ENCODE measurements at regions not wholly inside any gene's neighbourhood (a gene's known extent, or its start where the extent isn't known, plus 50 kb on each side); places are given as distances from the start of the nearest gene placed in this dataset.

- ChIA-PET POLR2A (no interaction called here), CTCF (no interaction called here)
- no peaks in the 10 kb centered on the region for H3K9me1 ChIP-seq (replicated peaks; ENCODE audit: control insufficient read depth, extremely low read depth, insufficient read depth, low read length)
- no peak overlapping the region for H3K4me3 ChIP-seq (replicated peaks in 1 of 3; ENCODE audit: insufficient read depth in 1 of 3, low read depth in 1 of 3, low read length in 3 of 3)
- no peak overlapping the region for H2AFZ ChIP-seq (ENCODE audit: low read depth, low read length)
- BruUV-seq (replicated peaks): no TSS peak
- no peak for DNase-seq (ENCODE audit: low read depth, low spot score)
- peaks cover 2% of the 10 kb centered on the region for H3K9me3 ChIP-seq (replicated peaks; ENCODE audit: control insufficient read depth, insufficient read depth, low read length)
- intact Hi-C loops (cut with micrococcal nuclease) (no loop called here), dilution Hi-C loops (cut with MboI; ENCODE audit: extremely low pct_ligation_motif_present, low sequenced_read_pairs) (no loop called here)
- H4K20me1 ChIP-seq (replicated peaks; ENCODE audit: control insufficient read depth, extremely low read depth, insufficient read depth, low read length): no peaks in the 10 kb centered on the region
- H3K27ac ChIP-seq (ENCODE audit: insufficient read depth, low read depth, low read length): no peak overlapping the region
- no peaks in the 10 kb centered on the region for H3K4me1 ChIP-seq (ENCODE audit: control insufficient read depth, extremely low read depth, insufficient read depth, low read length)
- no peaks in the 10 kb centered on the region for H3K36me3 ChIP-seq (ENCODE audit: control insufficient read depth in 2 of 2, extremely low read depth in 1 of 2, insufficient read depth in 2 of 2, low read length in 2 of 2)
- H3K27me3 ChIP-seq (ENCODE audit: control insufficient read depth in 2 of 2, insufficient read depth in 2 of 2, low read length in 2 of 2): no peaks in the 10 kb centered on the region
- H3K4me2 ChIP-seq (ENCODE audit: insufficient read depth, low read length): no peak overlapping the region
- FAIRE-seq: no peak
- H3K79me2 ChIP-seq (ENCODE audit: control insufficient read depth, insufficient read depth, low read length): no peaks in the 10 kb centered on the region
- no peak overlapping the region for H3K9ac ChIP-seq (replicated peaks; ENCODE audit: extremely low read depth, insufficient read depth, low read length)
- TF ChIP-seq MAX (IDR thresholded peaks at IDR 0.05; ENCODE audit: insufficient read depth, insufficient read length) (no peak), JUN (IDR thresholded peaks at IDR 0.05; ENCODE audit: borderline replicate concordance, insufficient read depth, insufficient read length, low read depth) (no peak), GATA2 (IDR thresholded peaks at IDR 0.05; ENCODE audit: insufficient read depth, insufficient read length, low read depth, low read length) (no peak), MYC (IDR thresholded peaks at IDR 0.05; ENCODE audit: low read depth, low read length) (no peak), EZH2 (IDR thresholded peaks at IDR 0.05; ENCODE audit: borderline replicate concordance, low read depth, low read length, severe bottlenecking) (no peak), POLR2AphosphoS5 (IDR thresholded peaks at IDR 0.05; ENCODE audit: insufficient read depth, low read depth, low read length) (no peak), FOS (IDR thresholded peaks at IDR 0.05; ENCODE audit: borderline replicate concordance, insufficient read depth, low read length) (no peak), POLR2A (IDR thresholded peaks at IDR 0.05; ENCODE audit: low read depth, low read length) (no peak), CTCF (IDR thresholded peaks at IDR 0.05; ENCODE audit: extremely low read depth in 1 of 2, insufficient read depth in 1 of 2, low read depth in 1 of 2, low read length in 2 of 2) (no peak)
Observed at GRCh38 chr6:115443825-115444478, 616.7 kb downstream of the FRK start.
